GM12864 (cell line): ENCODE measurements at regions not wholly inside any gene's neighbourhood (a gene's known extent, or its start where the extent isn't known, plus 50 kb on each side); places are given as distances from the start of the nearest gene placed in this dataset.
"Not testable (repeated sequence)": the region's sequence is repeated elsewhere in the genome, so short reads cannot be mapped to it uniquely, and the experiment has no call there.

ENCODE experiments used
- DNase-seq: peaks from one replicate; pipeline ENCODE4 v3.0.0-alpha.2; 2011; ENCODE audit warnings: low read depth
- H3K4me3 ChIP-seq: 2 replicates; pipeline ENCODE4 v1.5.1; 2011; ENCODE audit warnings: mild to moderate bottlenecking, low read depth, low read length, control low read depth
- CTCF ChIP-seq: IDR thresholded peaks from 2 replicates; pipeline ENCODE4 v1.5.1; 2011; ENCODE audit warnings: low read depth, mild to moderate bottlenecking, moderate library complexity, low read length, control low read depth, inconsistent platforms; ENCODE audit errors: missing control alignments

GRCh38 chr3:187516446-187517185 is 148.4 kb downstream of the RTP4 start:
- DNase-seq, result no peak
- no peak overlapping the region for H3K4me3 ChIP-seq
- TF ChIP-seq CTCF, result no peak

GRCh38 chr3:187507905-187508304 is 139.7 kb downstream of the RTP4 start:
- no peak for DNase-seq
- TF ChIP-seq CTCF, result no peak

GRCh38 chr3:187507266-187507665 is 139.1 kb downstream of the RTP4 start:
- no peak for DNase-seq
- TF ChIP-seq CTCF, result no peak
- no peak overlapping the region for H3K4me3 ChIP-seq

More at GRCh38 chr3:187507905-187508304, 139.7 kb downstream of the RTP4 start:
- no peak overlapping the region for H3K4me3 ChIP-seq

GRCh38 chr3:187504435-187504834 is 136.2 kb downstream of the RTP4 start:
- DNase-seq, result no peak
- no peak overlapping the region for H3K4me3 ChIP-seq
- TF ChIP-seq CTCF, result no peak

- no peak overlapping the region for H3K4me3 ChIP-seq
- TF ChIP-seq CTCF, result no peak
- no peak for DNase-seq
These were observed 130.1 kb downstream of the RTP4 start for GRCh38 chr3:187498211-187498724.

- DNase-seq, result no peak
- H3K4me3 ChIP-seq, result no peak overlapping the region
- TF ChIP-seq CTCF, result no peak
These were observed 128.9 kb downstream of the RTP4 start for GRCh38 chr3:187497052-187497451.

- not testable (repeated sequence) for H3K4me3 ChIP-seq, DNase-seq
These were observed 125.9 kb downstream of the RTP4 start for GRCh38 chr3:187494056-187494455.
